HFFc6 (cell line): ENCODE measurements at regions not wholly inside any gene's neighbourhood (a gene's known extent, or its start where the extent isn't known, plus 50 kb on each side); places are given as distances from the start of the nearest gene placed in this dataset.
A peak's percentile ranks its signal among the peaks of the same experiment; 100 is the strongest.
"Not testable (repeated sequence)": the region's sequence is repeated elsewhere in the genome, so short reads cannot be mapped to it uniquely, and the experiment has no call there.

Source experiments
- DNase-seq: peaks from one replicate; pipeline ENCODE4 v3.0.0-alpha.2; 2018
- H3K27ac Mint-ChIP-seq: 2 replicates; pipeline ENCODE4 v1.8.0; 2020; ENCODE audit warnings: mild to moderate bottlenecking, mixed read lengths
- H3K27me3 Mint-ChIP-seq: 2 replicates; pipeline ENCODE4 v1.8.0; 2021; ENCODE audit warnings: mild to moderate bottlenecking, moderate library complexity, mixed read lengths; ENCODE audit not compliant: insufficient read depth
- H3K36me3 Mint-ChIP-seq: 2 replicates; pipeline ENCODE4 v1.8.0; 2021; ENCODE audit warnings: low read depth, mixed read lengths
- H3K4me1 Mint-ChIP-seq: 2 replicates; pipeline ENCODE4 v1.8.0; 2020; ENCODE audit warnings: low read depth, mixed read lengths
- H3K4me3 Mint-ChIP-seq: 2 replicates; pipeline ENCODE4 v1.8.0; 2020; ENCODE audit warnings: mild to moderate bottlenecking, moderate library complexity, mixed read lengths
- H3K9me3 Mint-ChIP-seq: 2 replicates; pipeline ENCODE4 v1.8.0; 2020; ENCODE audit warnings: mild to moderate bottlenecking, mixed read lengths
- TF ChIP-seq, protein P1 (sequence below): fragments of 200-600 bp; sonication (generic); IDR thresholded peaks from 2 replicates; pipeline ENCODE4 v1.5.0; 2021; ENCODE audit warnings: antibody characterized with exemption, mild to moderate bottlenecking

- Mint-ChIP-seq H3K9me3 (no peaks in the 10 kb centered on the region), H3K27ac (no peak overlapping the region), H3K27me3 (peaks cover 6% of the 10 kb centered on the region), H3K4me1 (peaks cover 5% of the 10 kb centered on the region; the same call in 1 of the 2 replicates), H3K36me3 (no peaks in the 10 kb centered on the region), H3K4me3 (no peak overlapping the region)
- no peak for DNase-seq
- TF ChIP-seq, protein P1, sequence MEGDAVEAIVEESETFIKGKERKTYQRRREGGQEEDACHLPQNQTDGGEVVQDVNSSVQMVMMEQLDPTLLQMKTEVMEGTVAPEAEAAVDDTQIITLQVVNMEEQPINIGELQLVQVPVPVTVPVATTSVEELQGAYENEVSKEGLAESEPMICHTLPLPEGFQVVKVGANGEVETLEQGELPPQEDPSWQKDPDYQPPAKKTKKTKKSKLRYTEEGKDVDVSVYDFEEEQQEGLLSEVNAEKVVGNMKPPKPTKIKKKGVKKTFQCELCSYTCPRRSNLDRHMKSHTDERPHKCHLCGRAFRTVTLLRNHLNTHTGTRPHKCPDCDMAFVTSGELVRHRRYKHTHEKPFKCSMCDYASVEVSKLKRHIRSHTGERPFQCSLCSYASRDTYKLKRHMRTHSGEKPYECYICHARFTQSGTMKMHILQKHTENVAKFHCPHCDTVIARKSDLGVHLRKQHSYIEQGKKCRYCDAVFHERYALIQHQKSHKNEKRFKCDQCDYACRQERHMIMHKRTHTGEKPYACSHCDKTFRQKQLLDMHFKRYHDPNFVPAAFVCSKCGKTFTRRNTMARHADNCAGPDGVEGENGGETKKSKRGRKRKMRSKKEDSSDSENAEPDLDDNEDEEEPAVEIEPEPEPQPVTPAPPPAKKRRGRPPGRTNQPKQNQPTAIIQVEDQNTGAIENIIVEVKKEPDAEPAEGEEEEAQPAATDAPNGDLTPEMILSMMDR = peak; percentile 43; the same call in 1 of the 2 replicates
Observed at GRCh38 chr1:18575620-18576019, 55.0 kb upstream of the PAX7 start.

- TF ChIP-seq, protein P1 = no peak
- no peak for DNase-seq
- Mint-ChIP-seq H3K27ac (no peak overlapping the region), H3K9me3 (no peaks in the 10 kb centered on the region), H3K4me1 (peaks cover 5% of the 10 kb centered on the region; the same call in 1 of the 2 replicates), H3K36me3 (no peaks in the 10 kb centered on the region), H3K4me3 (no peak overlapping the region), H3K27me3 (peaks cover 8% of the 10 kb centered on the region)
Observed at GRCh38 chr1:18578271-18578670, 52.4 kb upstream of the PAX7 start.

- H3K4me1 Mint-ChIP-seq, H3K9me3 Mint-ChIP-seq, H3K36me3 Mint-ChIP-seq, H3K27ac Mint-ChIP-seq, H3K4me3 Mint-ChIP-seq, DNase-seq: not testable (repeated sequence)
- peaks cover 11% of the 10 kb centered on the region; the same call in 1 of the 2 replicates for H3K27me3 Mint-ChIP-seq
Observed at GRCh38 chr1:18579267-18579666, 51.4 kb upstream of the PAX7 start.

DNA sequence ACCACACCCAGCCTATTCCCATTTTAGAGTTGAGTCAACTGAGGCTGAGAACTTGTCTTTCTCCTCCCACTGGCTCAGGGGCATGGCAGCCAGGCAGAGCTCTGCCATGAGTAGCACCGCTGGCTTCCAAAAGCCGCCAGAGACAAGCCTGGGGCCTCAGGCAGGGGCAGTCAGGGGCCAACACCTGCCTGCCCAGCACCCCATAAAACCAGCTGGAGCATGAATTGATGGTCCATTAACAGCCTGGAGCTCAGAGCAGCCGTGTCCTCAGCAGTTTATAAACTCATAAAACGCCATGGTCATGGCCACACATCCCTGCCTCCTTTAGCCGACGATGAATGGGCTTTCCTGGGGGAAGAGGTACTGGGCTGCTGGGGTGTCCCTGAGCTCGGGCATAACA lies 50.6 kb upstream of the PAX7 start:
- no peaks in the 10 kb centered on the region for H3K9me3 Mint-ChIP-seq
- DNase-seq = no peak
- no peak overlapping the region for H3K27ac Mint-ChIP-seq
- H3K27me3 Mint-ChIP-seq = peaks cover 17% of the 10 kb centered on the region; the same call in 1 of the 2 replicates
- peaks cover 10% of the 10 kb centered on the region; the same call in 1 of the 2 replicates for H3K4me1 Mint-ChIP-seq
- no peaks in the 10 kb centered on the region for H3K36me3 Mint-ChIP-seq
- TF ChIP-seq, protein P1 = no peak
- H3K4me3 Mint-ChIP-seq = no peak overlapping the region

GRCh38 chr1:18580691-18581419 lies 49.8 kb upstream of the PAX7 start:
- Mint-ChIP-seq H3K4me3 (no peak overlapping the region), H3K27me3 (peaks cover 22% of the 10 kb centered on the region; the same call in 1 of the 2 replicates), H3K4me1 (peaks cover 10% of the 10 kb centered on the region; the same call in 1 of the 2 replicates), H3K9me3 (no peaks in the 10 kb centered on the region), H3K27ac (no peak overlapping the region), H3K36me3 (no peaks in the 10 kb centered on the region)
- DNase-seq = no peak
- TF ChIP-seq, protein P1 = no peak
